Activated T-cell treated with anti-CD3 and anti-CD28 coated beads, Interleukin-2, amount 50 U/mL, for 48 hours (primary cell): ENCODE measurements at regions not wholly inside any gene's neighbourhood (a gene's known extent, or its start where the extent isn't known, plus 50 kb on each side); places are given as distances from the start of the nearest gene placed in this dataset.

Source experiments
- DNase-seq, 2 experiments: peaks; one replicate each; pipeline ENCODE4 v3.0.0-alpha.2; 2020

DNA sequence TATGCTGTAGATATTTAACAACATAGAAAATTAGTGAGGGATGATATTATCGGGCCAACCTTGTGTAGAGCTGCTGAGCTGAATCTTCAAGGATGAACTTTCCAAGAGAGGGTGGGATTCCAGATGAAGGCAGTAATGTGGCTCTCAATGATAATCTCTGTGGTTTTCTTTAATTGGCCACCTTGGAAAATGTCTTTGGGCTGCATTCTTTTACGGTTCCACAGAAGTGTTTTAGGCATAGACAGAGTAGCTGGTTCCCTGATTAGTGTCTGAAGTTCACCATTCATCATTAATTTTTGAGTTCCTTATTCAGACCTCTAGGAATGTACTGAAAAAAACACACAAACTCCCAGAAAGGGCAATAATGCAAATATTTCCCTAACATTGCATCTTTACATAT is 1566.9 kb upstream of the PIK3C3 start:
- DNase-seq: no peak

DNA sequence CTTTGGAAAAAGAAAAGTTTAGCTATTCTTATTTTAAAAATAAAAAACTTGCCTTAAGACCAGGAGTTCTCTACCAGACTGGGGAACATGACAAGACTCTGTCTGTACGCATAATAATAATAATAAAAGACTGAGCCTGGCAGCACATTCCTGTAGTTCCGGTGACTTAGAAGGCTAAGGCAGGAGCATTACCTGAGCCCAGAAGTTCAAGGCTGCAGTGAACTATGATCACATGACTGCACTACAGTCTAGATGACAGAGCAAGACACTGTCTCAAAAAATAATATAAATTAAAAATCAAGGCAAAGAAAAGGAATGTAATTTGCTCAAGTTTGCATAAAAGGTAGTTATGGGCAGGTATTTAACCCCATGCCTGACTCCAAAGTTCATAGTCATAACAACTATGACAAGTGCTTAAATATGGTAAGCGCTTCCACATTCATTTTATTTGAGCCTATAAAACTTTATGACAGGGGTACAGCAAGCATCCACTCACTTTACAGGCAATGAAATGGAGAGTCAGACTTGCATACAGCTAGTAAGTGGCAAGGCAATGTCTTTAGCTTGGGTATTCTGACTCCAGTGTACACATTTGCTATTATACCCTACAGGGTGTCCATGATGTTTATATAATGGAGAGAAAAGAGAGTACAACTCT is 1567.8 kb upstream of the PIK3C3 start:
- DNase-seq: no peak

DNA sequence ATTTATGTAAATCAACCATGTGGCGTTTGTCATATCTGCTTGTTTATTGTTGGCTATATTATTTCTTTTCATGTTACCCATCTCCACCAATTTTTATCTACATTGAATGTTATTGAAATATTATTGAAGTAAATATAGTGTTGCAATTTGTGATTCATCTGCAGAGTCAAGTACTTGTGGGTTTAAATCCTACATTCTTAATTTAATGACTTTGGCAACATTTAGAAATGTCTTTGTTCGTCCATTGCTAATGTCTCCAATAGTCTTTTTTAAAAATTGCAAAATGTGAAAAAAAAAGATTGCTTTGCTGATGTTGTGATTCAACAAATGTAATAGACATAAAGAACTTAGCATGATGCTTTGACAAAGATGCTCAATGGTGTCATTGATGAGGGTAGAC is 1572.8 kb upstream of the PIK3C3 start:
- DNase-seq: no peak

DNA sequence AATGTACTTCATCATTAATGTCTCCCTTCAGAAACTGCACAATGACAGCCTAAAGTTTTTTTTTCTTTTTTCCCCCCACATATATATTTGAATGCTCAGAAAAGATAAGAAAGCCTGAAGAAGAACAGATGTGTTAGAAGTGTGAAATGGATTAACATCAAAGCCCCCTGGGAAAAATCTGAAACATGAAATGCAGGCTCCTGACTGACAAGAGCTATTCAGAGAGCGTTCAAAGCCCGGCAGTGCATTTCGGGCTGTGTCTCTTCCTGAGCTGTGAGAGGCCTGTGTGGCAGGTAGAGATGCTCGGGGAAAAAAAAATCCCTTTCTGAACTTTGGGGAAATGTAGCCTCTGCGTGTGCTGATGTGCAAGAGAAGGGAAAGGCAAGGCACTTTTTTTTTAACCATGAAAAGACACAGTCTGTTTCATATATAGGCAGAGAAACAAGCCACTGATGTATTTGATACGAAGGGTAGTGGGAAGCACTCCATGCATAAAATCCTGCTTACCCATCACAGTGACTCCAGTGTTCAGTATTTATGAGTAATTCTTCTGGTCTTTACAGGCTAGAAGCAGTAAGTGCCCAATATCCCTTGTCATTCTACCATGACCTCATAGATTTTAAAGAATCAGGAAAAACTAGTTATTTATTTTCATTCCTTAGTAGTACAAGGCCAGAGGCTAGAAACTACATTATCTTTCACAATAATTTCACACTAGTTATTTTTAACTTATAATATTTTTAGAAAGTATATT is 1574.2 kb upstream of the PIK3C3 start:
- no peak for DNase-seq

DNA sequence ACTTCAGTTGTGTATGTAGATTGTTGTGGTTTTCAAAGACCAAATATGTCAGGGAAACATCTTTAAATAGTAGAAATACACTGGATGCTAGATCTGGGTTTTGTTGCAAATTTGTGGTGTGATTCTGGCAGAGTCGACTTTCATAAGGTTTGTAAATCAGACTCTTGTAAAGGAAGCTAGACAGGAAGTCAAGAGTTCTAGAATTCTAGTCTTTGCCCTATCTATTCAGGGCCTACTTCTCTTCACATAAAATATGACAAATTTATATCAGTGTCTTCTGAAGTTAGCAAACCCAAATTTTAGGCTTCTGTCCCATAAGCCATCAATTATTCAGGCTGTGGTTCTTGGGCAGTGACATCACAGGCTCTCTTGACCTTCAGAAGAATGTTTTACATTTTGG is 1579.2 kb upstream of the PIK3C3 start:
- DNase-seq: no peak

DNA sequence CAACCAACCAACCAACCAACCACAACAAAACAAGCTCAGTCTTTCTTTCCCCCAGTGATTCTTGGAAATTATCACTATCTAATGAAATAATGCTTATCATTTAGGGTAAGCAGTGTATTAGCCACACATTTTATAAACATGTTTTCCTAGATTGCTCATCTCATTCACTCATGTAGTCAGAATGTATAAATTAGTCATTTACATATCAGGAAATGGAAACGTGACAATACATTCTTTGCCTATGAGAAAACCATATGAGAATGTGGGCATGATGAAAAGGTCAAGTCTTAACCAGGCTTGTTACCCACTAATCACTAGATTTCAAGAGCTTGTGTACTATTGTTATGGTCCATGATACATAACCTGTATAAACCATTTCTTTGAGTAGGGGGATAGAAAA is 1583.4 kb upstream of the PIK3C3 start:
- no peak for DNase-seq

DNA sequence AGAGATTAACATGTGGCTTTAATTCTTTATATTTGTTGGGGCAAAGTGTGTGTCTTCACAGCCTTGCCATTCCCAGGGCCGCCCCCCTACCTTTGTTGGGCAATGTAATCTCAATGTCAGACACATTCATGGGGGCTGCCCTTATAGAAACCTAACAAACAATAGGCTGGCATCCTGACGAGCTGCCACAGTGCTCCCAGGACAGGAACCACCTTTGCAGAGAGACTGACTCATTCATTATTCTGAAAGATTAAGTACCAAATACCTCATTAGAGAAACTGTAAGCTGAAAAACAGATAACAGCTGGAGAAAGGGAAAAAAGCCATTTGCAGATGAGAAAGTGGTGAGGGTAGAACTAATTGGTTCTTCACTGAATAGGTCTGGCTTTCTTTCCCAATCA is 1587.5 kb upstream of the PIK3C3 start:
- no peak for DNase-seq

DNA sequence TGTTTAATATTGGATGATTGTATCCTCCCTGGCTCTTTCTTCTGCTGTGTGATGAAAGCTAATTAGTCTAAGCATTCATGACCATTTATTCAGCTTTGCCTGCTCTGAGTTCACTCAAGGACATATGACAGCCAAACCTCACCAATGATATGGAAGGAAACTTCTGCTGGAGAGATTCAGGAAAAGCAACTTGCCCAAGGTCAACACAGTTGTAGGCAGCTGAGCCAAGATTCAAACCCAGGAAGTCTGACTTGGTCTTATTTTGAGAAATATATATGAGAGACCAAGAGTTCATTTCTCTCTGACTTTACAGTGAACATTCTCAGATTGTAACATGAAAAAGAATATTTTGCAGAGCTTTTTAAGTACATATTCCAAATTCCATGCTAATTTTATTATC is 1588.5 kb upstream of the PIK3C3 start:
- DNase-seq: no peak

DNA sequence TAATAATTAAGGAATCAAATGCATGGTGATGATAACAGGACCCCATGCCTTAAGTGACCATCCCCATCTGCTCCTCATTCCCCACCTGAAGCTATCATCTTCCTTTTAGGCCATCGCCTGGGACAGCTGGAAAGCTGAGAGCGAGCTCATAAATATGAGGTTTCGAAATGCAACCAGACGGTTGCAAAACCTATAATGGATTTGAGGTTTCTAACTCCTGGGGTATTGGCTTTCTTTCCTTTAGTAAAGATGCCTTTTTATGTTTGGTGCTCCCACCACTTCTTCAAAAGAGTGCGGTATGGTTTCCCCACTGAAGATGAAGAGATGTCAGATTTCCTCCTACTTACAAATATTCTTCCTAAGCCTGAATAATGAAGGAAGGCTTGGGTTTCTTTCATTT is 1589.5 kb upstream of the PIK3C3 start:
- DNase-seq: no peak

DNA sequence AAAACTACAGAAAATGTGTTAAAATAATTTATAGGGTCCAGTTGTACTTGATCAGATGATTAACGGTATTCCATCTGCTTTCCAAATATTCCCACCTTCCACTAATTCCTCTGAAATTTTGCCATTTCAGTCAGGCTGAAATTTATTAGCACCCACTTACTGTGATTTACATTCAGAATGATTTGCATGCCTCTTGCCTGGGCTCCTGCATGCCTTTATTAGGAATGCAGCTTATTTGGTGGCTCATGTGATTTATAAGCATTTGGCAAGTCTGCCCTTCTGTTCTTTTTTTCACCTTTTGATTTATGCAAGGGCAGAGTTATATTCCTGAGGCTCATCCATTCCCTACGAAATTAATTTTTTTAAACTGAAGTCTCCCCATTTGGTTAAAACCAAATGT is 1594.5 kb upstream of the PIK3C3 start:
- no peak for DNase-seq

DNA sequence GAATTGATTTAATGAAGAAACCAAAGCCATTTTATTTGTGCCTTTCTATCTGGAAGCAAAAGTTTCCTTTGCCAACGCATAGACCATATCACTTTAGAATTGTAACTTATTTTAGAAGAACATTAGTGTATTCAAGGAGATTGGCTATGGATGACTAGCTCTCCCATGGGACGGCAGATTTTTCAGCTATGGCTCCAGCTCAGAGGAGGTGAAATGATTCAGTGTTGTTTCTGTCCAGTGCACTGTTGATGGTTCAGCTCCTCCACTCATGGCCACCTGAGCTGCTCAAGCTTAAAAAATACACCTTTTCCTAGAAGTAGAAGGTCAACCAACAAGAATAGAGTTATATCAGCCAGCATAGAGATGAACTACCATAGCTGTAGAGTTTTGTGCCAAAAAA is 1597.5 kb upstream of the PIK3C3 start:
- DNase-seq: no peak

DNA sequence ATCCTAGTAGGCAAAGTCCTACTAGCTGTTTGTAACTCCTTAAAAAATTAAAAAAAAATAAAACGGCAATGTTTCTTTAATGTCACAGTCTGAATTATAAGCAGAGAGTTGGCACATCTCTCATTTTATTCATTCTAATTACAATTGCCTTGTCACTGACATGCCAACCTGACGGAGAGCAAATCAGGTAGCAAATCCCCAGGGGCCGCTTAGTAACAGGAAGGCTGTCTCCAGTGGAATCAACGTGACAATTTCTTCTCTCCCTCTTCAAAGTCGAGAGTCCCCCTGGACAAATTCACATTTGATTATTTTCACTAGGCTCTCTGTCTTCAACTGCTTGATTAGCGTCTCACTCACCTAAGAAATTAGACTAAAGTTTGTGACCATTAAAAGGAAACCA is 1598.9 kb upstream of the PIK3C3 start:
- DNase-seq: no peak

DNA sequence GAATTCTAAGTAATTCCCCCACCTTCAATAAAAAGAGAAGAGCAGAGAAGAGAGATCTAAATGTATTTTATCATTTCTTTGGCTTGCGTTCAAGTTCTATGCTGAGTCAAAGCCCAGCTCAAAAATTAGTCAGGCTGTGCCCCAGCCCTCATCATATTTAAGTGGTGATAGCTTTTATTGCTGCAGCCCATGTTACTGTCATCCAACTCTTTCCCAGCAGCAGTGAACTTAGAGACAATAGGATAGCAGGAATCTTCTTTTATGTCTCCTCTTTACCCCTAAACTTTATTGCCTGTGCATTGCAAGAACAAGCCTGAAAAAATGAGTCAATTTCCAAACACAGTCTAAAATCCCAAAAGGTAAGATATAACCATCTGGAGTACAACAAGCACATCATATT is 1599.3 kb upstream of the PIK3C3 start:
- no peak for DNase-seq

DNA sequence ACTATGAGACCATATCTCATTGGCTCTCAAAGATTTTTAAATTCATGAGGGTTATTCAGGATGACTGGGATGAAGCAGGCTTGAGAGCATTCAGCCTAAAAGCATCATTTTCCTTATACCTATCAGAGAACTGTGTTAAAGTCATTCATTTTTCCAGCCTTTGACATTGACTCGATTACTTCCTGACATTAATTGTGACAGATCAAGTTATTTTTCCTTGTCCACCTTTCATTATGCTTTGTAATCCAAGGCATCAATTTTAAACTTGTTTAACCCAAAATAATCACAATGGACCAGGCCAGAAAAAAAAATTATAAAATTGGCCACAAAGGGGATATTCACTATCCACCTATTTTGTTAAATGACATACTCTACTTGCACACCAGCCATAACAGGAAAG is 1606.8 kb upstream of the PIK3C3 start:
- DNase-seq: no peak

DNA sequence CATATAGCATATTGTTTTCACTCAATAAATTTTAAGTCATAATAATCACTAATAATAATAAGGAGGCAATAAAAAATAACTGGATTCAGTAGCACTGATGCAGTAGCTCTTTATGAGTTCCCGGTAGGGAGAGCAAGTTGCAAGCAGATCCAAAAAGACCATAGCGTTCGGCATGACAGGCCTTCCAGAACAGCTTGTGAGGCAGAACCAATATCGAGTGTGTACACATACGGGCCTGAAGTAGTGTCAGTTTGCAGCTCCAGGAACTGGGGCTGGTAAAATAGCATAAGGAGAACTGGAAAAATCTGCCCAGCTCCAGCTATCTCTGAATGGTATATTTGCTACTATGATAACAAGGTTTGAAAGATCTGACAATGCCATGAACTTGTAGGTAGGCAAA is 1607.8 kb upstream of the PIK3C3 start:
- no peak for DNase-seq

DNA sequence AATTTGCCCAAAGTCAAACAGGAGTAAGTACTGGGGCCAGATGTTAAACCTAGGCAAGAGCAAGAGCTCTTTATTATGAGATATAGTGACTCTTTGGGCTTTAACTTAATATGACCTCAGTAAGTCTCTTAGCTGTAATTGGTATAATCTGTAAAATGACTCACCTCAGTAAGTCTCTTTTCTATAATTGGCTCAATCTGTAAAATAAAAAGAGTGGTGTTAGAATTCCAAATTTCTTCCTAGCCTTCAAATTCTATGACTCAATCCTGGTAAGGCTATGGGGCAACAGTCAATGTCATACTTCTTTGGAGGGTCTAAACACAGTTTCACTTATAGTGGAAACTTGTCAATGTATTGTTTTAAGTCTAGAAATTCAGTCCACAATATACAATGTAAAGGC is 1608.9 kb upstream of the PIK3C3 start:
- DNase-seq: no peak

DNA sequence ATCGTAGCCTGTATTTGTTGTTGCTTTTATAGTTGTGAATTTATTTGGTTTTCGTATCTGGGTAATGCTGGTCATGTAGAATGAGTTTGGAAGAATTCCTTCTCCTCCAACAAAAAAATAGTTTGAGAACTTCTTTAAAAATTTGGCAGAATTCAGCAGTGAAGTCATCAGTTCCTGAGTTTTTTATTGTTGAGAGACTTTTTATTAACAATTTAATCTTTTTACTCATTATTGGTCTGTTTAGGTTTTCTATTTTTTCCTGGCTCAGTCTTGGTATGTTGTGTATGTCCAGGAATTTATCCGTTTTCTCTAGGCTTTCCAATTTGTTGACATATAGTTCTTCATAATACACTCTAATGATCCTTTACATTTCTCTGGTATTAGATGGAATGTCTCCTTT is 1613.3 kb upstream of the PIK3C3 start:
- DNase-seq: no peak

DNA sequence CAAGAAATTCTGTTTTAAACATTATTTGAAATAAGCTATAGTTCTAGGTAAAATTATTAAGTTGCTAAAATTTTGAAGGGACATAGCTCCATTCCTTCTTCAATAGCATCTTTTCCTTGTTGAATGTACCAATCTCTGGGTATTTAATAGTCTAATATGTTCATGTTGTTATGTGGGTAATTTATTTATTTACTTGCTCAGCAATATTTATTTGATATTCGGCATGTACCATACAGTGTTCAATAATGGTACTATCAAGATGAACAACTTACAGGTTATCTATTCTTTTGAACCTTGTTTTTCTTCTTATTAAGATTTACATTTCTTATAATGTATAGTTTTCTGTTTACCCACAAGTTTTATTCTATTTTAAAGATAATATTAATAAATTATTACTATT is 1616.8 kb upstream of the PIK3C3 start:
- DNase-seq: no peak

DNA sequence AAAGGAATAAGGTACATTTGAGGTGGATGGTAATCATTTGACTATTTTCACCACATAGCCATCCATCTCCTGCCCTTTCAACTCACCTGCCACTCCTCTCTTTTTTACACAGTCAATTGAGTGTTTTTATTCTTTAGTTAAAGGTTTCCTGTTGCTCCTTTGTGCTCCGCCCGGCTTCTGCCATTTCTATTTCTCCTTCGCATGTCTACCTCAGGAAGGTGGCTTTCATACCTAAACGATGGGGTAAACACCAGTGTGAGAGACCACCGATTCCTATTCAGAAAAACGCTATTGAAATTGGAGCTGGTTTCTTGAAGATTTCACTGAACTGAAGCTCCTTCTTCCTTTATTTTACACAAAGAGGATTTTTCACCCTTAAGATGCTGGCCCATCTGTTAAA is 1628.0 kb upstream of the PIK3C3 start:
- DNase-seq: no peak

DNA sequence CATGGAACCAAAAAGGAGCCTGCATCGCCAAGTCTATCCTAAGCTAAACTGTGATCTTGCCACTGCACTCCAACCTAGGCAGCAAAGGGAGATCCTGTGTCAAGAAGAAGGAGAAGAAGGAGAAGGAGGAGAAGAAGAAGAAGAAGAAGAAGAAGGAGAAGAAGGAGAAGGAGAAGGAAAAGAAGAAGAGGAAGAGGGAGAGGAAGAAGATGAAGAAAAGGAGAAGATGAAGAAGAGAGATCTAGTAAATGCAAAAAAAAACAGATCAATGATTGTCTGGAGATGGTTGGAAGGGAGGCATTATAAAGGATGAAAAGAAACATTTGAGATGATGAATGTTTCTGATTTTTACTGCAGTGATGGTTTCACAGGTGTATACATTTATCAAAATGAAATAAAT is 1629.0 kb upstream of the PIK3C3 start:
- DNase-seq: no peak

DNA sequence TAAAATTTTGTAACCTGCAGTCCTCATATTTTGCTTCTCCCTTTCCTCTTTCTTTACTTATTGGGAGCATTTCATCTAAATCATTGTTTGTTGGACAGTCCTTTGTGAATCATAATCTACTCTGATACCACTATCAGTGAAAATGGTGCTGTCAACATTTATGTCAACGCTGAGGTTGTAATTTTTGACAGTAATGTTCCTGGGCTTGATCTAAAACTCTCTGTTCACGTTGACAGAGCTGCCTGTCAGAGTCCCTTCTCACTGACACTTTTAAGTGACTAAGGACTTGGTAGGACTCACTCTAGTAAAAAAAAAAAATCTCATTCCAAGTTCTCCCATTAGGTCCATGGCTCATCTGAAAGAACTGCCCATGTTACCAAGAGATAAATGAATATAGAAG is 1640.8 kb upstream of the PIK3C3 start:
- no peak for DNase-seq

DNA sequence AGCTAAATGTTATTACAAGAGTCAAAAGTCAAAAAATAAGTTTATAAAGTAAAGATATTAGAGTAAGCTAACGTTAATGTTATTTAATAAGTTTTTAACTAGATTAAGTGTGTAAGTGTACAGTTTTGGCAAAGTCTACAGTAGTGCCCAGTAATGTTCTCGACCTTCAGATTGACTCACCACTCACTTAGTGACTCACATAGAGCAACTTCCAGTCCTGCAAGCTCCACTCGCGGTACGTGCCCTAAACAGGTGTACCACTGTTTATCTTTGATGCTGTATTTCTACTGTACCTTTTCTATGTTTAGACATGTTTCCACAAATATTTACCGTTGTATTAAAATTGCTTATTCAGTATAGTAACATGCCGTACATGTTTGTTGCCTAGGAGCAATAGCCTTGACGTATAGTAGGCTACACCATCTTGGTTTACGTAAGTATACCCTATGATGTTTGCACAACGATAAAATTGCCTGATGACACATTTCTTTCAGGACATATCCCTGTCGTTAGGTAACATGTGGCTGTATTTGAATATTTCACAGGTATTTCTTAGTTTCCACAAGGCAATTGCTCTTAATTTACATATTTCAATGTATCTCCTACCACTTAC is 1641.9 kb upstream of the PIK3C3 start:
- DNase-seq: no peak

DNA sequence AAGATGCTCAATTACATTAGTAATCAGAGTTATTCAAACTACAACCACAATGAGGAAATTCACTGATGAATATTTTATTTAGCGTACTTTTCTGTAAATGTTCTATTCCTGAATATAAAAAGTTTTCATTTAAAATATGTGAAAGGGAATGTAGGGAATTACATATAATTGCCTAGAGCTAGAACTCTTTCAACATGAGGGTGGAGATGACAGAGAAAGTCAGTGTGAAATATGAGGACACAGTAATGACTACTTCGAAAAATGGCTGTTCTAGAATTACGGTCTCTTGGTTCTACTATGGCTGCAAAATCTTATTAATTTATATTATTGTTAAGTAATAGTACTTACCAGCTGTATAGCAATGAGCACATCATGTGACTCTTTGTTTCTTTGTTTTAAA is 1647.4 kb upstream of the PIK3C3 start:
- no peak for DNase-seq

DNA sequence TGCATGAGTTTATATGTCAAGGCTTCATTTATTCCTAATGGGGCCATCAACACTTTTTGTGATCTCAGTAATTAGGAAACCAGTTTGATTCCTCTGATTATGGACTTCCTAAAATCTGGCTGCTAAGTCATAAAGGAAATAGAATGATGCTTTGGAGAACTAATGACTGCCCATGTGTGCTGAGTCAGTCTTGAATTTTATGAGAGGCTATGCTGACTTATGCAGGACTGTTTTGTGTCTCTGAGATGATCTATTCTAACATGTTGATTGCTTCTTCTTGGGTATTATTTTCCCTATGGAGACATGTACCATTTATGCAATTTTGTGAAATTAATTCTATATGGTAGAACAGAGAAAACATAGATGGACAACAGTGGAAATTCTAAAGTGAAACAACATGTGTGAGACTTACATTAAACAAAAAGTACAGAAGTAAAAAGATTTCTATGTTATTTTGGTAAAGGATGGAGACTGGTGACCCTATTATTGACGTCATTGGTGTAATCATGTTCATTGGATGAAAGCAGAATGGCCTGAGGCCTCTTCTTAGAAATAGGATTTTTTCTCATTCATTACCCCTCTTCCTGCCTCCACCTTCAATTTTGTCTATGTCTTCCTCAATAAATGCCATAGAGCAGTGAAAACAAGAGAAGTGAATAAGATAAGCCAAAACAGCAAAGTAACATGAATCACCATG is 1658.2 kb upstream of the PIK3C3 start:
- no peak for DNase-seq
